Osteocyte (in vitro differentiated cells): ENCODE measurements at regions not wholly inside any gene's neighbourhood (a gene's known extent, or its start where the extent isn't known, plus 50 kb on each side); places are given as distances from the start of the nearest gene placed in this dataset.

Experiments
- DNase-seq: peaks from one replicate; pipeline ENCODE4 v3.0.0; 2021; ENCODE audit warnings: mixed read lengths; ENCODE audit not compliant: unreplicated experiment; ENCODE audit errors: extremely low spot score
- H3K27ac Mint-ChIP-seq: one replicate; pipeline ENCODE4 v1.8.0; 2021; ENCODE audit warnings: mild to moderate bottlenecking, mixed read lengths; ENCODE audit not compliant: unreplicated experiment
- H3K27me3 Mint-ChIP-seq: one replicate; pipeline ENCODE4 v1.8.0; 2021; ENCODE audit warnings: mixed read lengths; ENCODE audit not compliant: unreplicated experiment
- H3K36me3 Mint-ChIP-seq: one replicate; pipeline ENCODE4 v1.8.0; 2021; ENCODE audit warnings: mixed read lengths; ENCODE audit not compliant: unreplicated experiment
- H3K4me1 Mint-ChIP-seq: one replicate; pipeline ENCODE4 v1.8.0; 2021; ENCODE audit warnings: mixed read lengths; ENCODE audit not compliant: unreplicated experiment
- H3K4me3 Mint-ChIP-seq: one replicate; pipeline ENCODE4 v1.8.0; 2021; ENCODE audit warnings: mild to moderate bottlenecking, moderate library complexity, mixed read lengths; ENCODE audit not compliant: unreplicated experiment
- H3K9me3 Mint-ChIP-seq: one replicate; pipeline ENCODE4 v1.8.0; 2021; ENCODE audit warnings: mixed read lengths; ENCODE audit not compliant: unreplicated experiment
- CTCF ChIP-seq: fragments of 200-600 bp; sonication (generic); IDR thresholded peaks from 2 replicates; pipeline ENCODE4 v1.5.0; 2021; ENCODE audit warnings: antibody characterized with exemption, mild to moderate bottlenecking, moderate library complexity

GRCh38 chr13:90352763-90353162, 994.7 kb upstream of the MIR17HG start:
- Mint-ChIP-seq H3K4me1 (no peaks in the 10 kb centered on the region), H3K27me3 (no peaks in the 10 kb centered on the region), H3K4me3 (no peak overlapping the region), H3K9me3 (no peaks in the 10 kb centered on the region), H3K27ac (no peak overlapping the region), H3K36me3 (no peaks in the 10 kb centered on the region)
- DNase-seq = no peak
- no peak for TF ChIP-seq CTCF

GRCh38 chr13:90355162-90355751, 992.2 kb upstream of the MIR17HG start:
- no peak for TF ChIP-seq CTCF
- Mint-ChIP-seq H3K27me3 (no peaks in the 10 kb centered on the region), H3K27ac (no peak overlapping the region), H3K9me3 (peaks cover 5% of the 10 kb centered on the region), H3K4me1 (no peaks in the 10 kb centered on the region), H3K36me3 (no peaks in the 10 kb centered on the region), H3K4me3 (no peak overlapping the region)
- DNase-seq = no peak

- Mint-ChIP-seq H3K27ac (no peak overlapping the region), H3K27me3 (no peaks in the 10 kb centered on the region), H3K9me3 (peaks cover 5% of the 10 kb centered on the region), H3K4me1 (no peaks in the 10 kb centered on the region), H3K4me3 (no peak overlapping the region), H3K36me3 (no peaks in the 10 kb centered on the region)
- no peak for TF ChIP-seq CTCF
- no peak for DNase-seq
Measured at GRCh38 chr13:90360785-90361184, 986.7 kb upstream of the MIR17HG start.

- H3K9me3 Mint-ChIP-seq = peaks cover 5% of the 10 kb centered on the region
- no peak for TF ChIP-seq CTCF
- no peaks in the 10 kb centered on the region for H3K27me3 Mint-ChIP-seq
- no peak for DNase-seq
- H3K4me1 Mint-ChIP-seq = no peaks in the 10 kb centered on the region
- H3K27ac Mint-ChIP-seq = no peak overlapping the region
- no peak overlapping the region for H3K4me3 Mint-ChIP-seq
- H3K36me3 Mint-ChIP-seq = no peaks in the 10 kb centered on the region
Measured at GRCh38 chr13:90362707-90363106, 984.8 kb upstream of the MIR17HG start.

- Mint-ChIP-seq H3K4me3 (no peak overlapping the region), H3K4me1 (no peaks in the 10 kb centered on the region), H3K36me3 (no peaks in the 10 kb centered on the region), H3K9me3 (peaks cover 2% of the 10 kb centered on the region), H3K27ac (no peak overlapping the region), H3K27me3 (no peaks in the 10 kb centered on the region)
- peak; percentile 53 for TF ChIP-seq CTCF
- no peak for DNase-seq
Measured at GRCh38 chr13:90365130-90365529, 982.4 kb upstream of the MIR17HG start.
